HG02885 (cell line): ENCODE measurements at regions not wholly inside any gene's neighbourhood (a gene's known extent, or its start where the extent isn't known, plus 50 kb on each side); places are given as distances from the start of the nearest gene placed in this dataset.
"Not testable (repeated sequence)": the region's sequence is repeated elsewhere in the genome, so short reads cannot be mapped to it uniquely, and the experiment has no call there.

Experiments used
- ATAC-seq: cut with Tn5 transposase; IDR thresholded peaks from one replicate; pipeline ENCODE4 v1.9.1; 2021; ENCODE audit warnings: mild to moderate bottlenecking; ENCODE audit not compliant: unreplicated experiment, poor library complexity

DNA sequence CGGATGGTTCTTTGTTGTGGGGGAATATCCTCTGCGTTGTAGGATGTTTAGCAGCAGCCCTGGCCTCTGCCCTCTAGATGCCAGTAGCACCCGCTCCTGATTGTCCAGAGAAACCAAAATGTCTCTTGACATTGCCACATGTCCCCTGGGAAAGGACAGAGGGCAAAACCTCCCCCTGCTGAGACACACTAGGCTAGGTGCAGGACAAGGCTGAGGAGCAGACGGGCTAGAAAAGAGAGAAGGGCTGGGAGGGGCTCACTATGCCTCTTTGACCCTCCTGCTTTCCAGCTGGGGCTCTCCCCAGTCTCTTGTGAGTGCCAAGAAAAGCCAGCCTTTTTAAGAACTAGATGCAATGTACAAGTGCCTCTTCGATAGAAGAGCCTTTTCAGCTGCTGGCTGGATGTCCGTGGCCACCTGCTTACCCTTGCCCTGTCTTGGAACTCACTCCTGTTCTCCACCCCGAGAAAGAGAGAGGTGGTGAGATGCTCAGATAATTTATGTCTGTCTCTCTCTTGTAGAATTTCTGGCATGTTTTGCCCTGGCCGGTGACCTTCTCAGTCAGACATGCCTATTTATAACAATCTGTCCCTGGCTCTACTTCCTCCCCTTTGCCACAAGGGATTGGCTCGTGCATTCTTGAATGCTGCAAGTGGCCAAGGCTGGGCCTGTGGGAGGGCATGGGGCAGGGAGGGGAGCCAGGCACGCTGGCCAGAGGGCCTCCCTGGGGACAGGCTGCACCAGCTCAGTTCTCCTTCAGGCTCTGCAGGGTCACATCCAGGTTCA, 142.6 kb downstream of the RPLP1 start:
- ATAC-seq, result no peak

DNA sequence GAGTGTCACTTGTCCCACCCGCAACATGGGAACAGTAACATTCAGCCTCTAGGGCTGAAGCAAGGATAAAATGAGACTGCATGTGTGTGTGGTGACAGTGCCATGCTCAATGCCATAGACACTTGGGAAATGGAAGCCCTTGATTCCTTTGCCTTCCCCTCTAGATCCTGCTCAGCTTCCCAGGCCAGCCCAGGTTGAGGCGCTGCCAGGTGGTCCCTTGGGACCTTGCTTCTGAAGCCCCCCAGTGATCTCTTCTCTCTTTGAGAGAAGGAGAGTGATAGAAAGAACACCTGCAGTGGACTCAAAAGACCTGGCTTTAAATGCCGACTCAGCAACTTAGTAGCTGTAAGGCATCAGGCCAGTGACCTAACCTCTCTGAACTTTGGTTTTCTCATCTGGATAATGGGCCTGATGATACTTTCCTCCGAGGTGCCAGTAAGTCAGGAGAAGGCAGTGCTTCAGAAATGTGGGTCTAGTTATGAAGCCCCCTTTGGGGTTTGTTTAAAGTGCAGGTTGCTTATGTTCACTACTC, 144.5 kb downstream of the RPLP1 start:
- no peak for ATAC-seq

DNA sequence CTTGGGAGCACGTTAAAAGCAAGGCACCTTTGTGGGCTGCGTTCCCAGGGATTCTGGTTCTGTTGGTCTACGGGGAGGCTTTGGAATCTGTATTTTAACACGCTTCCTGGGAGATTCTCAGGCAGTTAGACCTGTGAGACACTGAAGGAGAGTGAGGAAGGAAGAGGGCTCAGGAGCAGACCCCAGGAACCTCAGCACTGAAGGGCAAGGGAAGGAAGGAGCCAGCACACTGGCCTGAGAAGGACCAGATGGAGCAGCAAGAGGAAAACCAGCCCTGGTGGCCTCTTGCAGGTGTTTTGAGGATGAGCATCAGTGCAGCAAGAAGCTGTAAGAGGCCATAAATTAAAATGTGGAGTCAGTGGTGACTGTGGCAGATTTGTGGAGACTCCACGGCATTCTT, 146.7 kb downstream of the RPLP1 start:
- no peak for ATAC-seq

DNA sequence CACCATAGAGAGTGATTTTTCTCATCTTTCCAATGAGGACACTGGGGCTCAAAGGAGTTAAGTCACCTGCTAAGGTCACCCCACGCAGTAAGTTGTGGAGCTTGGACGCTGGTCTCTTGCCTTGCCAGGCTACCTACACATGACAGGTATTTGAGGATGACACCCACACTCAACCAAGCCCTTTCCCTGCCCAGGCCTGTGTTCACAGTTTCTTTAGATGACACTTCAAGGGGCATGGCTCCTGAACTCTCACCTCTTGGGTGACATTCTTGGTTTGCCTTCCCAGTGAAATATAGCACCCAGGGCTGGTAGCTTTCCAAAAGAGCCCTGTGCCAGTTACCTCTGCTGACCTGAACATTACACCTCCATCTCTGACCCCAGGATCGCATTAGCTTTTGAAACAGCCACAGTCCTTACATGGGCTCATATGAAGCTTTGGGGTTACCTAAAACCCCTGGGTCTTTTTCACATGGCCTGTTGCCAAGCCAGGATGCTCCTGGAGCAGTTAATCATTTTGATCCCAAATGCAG, 148.0 kb downstream of the RPLP1 start:
- no peak for ATAC-seq

DNA sequence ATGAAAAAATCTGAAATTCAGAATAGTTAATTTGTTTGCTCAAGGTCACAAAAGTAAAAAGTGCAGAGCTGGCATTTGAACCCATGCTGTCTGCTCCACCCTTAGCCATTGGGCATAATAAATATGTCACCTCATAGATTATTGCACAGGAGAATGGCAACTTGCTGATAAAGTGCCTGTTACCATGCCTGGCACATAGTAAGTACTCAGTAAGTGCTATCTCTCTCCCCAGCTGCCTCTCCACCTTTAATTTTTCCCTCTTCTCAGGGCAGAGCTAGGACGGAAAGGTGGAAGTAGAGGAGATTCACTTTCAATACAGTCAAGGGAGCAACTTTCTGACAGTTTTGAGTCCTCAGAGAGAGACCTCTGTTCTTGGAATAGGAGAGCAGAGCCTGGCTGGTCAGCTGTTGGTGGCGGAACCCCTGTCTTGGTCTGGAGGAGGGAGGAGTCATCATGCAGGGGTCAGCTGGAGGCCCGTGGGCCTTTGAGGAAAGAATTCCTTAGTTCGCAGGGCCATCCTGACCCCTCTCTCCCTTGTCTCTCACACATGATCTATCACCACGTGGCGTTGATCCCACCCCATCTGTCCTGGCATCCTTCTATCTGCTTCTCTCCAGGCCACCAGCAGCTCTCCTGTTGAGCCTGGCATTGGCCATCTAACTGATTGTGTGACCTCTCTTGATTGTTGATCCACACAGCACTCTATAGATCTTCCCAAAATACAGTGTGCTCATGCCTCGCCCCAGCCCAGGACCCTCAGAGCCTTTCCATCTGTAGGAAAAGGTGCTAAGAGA, 149.3 kb downstream of the RPLP1 start:
- no peak for ATAC-seq

DNA sequence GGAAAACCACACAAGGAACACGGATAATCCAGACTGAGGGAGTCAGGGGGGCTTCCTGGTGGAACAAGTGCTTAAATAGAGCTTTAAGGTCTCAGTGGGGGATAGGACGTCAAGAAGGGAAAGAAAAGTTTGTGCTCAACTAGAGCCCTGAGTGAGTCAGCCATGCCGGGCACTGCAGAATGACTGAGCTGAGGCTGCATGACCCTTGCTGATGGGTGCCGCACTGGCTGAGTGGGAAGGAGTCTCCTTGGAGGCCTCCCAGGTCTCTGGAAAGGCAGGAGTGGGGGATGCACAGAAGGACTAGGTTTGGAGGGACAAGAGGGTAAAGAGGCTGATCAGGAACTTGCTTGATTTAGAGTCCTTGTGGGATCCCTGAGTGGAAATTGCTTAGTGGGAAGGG, 150.3 kb downstream of the RPLP1 start:
- no peak for ATAC-seq

DNA sequence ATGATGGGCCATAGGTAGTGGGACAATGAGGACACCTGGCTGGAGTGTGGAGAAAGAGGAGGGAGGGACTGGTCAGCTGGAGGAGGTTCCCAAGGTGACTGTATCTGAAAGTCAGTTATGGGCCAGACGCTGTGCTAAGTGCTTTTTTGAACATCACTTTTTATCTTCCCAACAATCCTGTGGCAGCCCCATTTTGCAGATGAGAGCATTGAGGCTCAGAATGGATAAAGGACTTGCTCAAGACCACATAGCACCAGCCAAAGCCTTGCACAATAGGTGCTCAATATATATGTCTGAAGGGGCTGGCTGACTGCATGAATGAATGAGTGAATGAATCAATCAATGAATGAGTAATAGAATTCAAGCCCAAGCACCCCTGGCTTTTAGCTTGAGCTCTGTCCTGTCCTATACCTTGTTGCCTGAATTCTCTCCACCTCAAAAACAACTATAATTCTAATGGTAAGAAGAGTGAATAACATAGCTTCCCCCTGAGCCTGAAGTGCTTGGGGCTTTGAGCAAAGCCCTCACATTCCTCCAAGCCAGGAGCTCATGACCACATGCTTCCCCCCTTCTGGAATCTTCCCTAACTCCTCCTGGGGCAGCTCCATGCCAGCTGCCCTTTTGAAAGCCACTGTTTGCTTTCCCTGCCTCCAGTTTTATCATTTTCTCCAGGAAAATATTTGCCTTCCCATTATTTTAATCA, 150.9 kb downstream of the RPLP1 start:
- ATAC-seq, result no peak

DNA sequence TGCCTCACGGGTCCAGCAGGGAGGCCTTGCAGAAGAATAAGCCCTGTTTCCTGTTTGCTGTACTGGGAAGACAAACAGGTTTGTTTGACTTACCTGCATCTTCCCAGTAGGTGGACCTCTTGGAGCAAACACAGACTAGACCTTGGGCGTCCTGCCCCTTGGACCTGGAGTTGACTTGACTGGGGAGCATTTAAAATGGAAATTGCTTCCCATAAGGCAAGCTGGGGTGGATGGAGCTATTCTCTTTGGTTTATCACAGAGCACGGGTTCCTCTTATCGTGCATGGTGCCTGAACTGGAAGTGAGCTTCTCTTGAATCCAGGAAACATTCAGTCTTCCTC, 151.4 kb downstream of the RPLP1 start:
- ATAC-seq, result no peak

DNA sequence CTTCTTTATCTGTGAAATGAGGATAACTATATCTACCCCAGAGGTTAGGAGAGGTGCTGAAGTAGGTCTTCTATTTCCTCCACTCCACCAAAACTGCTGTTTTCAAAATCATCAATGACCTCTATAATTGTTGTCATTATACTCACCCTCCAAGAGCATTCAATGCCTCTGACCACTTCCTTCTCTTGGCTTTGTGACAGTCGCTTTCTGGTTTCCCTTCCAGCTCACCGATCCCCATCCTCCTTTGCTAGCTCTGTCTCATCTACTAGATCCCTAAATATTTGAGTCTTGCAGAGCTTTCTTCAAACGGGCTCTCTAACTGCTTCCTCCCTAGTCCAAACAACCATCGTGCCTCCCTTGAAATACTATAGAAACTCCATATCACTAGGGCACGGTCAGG, 153.5 kb downstream of the RPLP1 start:
- ATAC-seq, result no peak

DNA sequence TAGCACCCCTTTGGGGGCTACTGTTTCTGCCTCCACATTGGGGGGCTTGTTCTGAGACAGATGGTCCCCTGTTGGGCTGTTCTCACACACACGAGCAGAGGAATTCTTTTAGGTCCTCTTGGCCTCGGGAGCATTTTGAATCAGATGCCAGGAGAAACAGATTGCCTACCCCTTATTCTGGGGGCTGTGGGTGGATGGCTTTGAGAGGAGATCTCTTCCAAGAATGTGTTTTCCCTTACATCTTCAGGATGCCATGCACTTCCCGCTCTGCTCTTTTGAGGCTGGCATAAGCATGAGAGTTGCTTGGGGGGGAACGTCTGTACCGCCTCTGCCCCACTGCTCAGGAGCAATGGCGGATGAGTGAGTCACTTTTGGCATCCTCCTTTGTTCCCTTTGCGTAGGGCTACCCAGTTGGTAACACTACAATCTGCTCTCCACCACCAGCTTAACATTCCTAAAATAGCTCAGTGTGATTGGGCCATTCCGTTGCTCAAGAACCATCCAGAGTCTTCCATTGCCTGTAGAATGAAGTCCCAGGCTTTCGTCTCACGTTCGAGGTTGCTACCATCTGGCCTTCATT, 154.4 kb downstream of the RPLP1 start:
- ATAC-seq, result no peak

DNA sequence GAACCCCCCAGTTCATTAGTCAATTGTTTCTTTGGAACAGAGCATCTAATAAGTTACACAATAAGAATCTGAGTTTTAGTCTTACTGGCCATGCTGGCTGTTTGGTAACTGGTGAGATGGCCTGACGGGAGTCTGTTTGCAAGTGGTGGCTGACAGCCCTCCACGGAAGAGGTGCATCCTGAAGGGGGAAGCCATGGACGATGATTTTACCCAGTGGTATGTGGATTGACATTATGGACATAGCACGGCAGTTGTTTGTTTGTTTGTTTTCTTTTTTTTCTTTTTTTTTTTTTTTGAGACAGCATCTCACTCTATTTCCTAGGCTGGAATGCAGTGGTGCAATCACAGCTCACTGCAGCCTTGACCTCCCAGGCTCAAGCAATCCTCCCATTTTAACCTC, 156.0 kb downstream of the RPLP1 start:
- no peak for ATAC-seq

DNA sequence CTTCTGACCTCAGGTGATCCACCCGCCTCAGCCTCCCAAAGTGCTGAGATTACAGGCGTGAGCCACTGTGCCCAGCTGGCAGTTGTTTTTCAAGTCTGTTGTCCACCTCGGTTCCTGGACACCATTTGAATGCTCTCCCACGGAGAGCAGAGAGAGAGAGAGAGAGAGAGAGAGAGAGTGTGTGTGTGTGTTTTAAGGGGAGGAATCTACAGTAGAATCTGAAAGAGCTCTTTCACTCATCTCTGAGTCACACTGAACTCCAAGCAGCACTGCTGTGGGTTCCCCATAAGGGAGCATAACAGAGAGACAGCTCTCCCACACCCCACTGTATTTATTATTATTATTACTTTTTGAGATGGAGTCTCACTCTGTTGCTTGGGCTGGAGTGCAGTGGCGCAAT, 156.6 kb downstream of the RPLP1 start:
- no peak for ATAC-seq

DNA sequence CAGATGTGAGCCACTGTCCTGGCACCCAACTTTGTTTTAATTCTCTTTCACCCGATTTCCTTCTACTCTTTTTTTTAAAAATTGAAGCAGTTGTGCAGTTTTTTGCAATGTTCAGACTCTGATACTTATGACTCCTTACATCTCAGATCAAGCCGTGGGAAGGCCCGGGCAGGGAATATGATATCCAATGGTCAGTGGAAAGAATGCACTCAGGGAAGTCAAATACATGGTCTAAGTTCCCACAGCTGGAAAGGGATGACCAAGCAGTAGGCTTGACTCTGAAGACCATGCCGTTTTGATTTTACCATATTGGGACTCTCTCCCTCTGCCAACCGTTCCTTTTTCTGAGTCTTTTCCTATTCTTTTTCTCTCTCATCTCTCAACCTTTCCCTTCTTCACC, 157.2 kb downstream of the RPLP1 start:
- no peak for ATAC-seq

DNA sequence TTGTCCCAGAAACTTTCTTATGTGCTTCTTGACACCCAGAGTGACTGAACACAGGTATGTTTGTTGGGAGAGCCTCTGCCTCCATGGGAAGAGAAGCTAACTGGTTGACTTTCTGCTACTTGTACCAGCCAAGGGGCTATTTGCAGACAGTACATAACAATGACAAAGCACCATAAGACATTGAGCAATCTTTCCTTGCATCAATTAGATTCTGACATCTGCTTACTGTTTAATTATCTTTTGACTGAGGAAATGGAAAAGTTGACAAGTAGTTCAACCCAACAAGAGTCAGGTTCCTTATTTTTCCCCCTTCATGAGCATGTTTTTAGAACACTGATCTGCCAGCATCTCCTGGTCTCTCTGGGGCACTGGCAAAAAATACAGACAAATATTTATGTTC, 157.7 kb downstream of the RPLP1 start:
- no peak for ATAC-seq

DNA sequence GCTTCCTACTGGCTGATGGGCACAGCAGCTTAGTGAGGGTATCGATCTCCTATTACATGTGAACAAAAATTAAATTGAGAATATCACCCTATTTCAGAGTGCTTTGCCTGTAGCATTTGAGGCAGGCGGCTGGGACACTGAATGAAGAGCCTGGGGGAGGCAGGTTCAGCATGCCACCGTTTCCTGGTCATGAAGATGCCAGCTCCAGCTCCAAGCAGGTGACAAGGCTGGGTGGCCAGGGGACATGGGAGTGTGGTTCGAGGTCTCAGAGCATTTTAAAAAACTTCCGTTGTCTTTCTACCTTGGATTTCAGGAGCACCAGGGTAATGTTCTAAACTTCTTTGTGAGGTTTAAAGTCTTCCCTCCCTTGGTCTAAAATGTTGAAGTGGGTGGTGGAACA, 158.2 kb downstream of the RPLP1 start:
- ATAC-seq, result no peak

DNA sequence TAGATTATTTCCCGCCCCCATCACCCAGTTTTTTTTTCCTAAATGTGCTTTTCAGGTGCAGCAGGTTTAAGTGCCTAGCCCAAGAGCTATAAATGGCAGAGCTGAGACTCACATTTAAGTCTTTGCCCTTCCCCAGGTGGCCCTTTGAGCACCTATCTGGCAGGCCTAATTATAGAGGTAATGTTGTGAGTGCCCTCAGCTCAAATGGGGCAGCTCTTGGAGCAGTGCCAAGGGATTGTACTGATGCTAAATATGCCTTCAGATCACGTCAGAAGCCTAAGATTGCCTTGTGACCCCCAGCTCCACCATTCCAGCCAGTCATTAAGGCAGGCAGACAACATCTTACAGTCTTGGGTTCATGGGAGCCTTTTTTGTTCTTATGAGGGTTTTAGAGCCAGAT, 159.5 kb downstream of the RPLP1 start:
- ATAC-seq, result no peak

DNA sequence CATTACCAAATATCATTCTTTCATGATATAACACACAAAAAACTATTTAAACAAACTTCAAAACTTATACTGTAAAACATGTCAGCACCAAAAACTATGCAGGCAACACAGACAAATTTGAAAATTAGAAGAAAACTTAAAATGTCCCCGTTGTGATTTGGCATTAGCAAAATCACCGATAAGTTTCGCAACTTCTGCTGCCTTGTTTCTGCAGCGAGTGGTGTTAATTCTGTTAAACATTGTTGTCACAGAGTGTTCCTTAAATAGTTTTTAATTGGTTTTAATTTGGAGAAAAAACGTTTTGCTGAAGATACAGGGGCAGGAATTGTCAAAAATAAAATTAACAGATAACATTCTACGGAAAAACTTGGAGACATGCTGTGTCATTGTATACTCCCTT, 160.6 kb downstream of the RPLP1 start:
- no peak for ATAC-seq

DNA sequence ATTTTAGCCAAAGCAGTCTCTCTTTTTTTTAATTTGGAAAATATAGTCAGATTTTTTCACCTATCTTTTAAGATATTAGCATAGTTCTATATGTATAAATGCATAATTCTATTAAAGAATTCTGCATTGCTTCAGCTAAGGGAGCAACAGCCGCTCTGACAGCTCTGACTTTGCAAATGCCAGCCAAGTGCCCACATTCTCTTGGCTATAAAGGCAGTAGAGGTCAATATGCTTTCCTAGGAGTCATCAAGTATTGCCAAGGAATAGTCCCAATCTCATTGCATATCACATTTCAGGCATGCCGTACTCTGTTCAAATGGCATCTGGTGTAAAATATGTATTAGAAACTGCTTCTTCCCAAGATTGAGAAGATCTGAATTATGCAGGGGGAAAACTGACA, 161.4 kb downstream of the RPLP1 start:
- ATAC-seq, result no peak

DNA sequence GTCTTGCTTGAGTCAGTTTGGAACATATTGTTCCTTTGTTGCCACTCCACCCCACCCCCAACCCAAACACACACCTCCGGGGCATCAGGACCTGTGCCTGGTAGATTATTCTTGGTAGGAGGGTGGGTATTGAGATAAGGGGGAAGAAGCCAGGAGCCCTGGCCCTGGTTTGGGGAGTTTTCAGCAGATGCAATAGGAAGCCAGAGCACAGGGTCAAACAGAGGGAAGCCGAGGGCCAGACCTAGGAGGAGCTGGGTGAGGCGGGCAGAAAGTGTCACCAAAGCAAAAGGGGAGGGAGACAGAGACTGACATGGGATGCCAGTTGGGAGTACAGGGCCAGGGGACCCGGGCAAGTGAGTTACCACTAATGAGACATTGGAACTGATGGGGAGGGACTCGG, 163.1 kb downstream of the RPLP1 start:
- no peak for ATAC-seq

DNA sequence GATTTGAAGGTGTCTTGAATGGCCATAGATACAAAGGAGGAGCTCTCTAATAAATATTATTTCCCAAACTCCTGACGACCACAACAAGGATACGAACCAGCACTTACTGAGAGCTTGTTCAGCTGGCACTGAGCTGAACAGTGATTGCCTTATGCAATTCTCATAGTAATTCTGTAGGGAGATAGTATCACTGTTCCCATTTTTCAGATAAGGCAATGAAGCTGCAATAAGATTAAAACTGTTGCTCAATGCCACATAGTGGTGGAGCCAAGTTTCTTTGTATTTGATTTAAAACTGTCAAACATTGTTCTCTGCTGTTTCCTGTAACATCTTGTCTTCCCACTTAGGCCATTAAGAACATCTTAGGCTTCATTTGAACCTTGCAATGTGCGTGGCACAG, 163.9 kb downstream of the RPLP1 start:
- ATAC-seq, result no peak

DNA sequence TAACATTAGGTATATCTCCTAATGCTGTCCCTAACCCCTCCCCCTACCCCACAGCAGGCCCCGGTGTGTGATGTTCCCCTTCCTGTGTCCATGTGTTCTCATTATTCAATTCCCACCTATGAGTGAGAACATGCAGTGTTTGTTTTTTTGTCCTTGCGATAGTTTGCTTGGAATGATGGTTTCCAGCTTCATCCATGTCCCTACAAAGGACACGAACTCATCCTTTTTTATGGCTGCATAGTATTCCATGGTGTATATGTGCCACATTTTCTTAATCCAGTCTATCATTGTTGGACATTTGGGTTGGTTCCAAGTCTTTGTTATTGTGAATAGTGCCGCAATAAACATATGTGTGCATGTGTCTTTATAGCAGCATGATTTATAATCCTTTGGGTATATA, 164.5 kb downstream of the RPLP1 start:
- ATAC-seq, result not testable (repeated sequence)
